ENCODE measurements at regions not wholly inside any gene's neighbourhood (a gene's known extent, or its start where the extent isn't known, plus 50 kb on each side); places are given as distances from the start of the nearest gene placed in this dataset.

DNA sequence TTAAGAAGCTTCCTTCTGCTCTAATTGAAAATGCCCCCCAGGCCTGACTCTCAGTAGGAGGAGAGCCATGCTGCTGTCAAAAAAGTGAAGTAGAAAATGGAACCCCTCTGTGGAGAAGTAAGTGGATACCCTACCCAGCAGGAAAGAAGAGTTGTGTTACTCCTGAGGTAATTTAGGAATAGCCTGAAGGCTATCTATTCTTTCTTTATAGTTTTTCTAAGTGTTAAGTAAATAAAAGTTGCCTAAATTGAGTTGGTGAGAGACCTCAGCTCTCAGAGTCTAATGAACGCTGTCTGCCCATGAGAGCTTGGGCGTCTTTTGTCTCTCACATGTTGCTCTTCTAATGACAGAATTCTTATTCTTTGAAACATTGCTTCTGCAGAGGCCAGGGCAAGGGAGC, 116.2 kb downstream of the NSUN3 start:
- Histone ChIP-seq H3K9ac (ENCODE audit: low read depth, low read length) (no peak overlapping the region), H3K4me3 (ENCODE audit: low read length) (no peak overlapping the region), H3K27me3 (ENCODE audit: control insufficient read depth, insufficient read depth, low read length) (no peaks in the 10 kb centered on the region), H3K36me3 (ENCODE audit: insufficient read depth, low read length) (no peaks in the 10 kb centered on the region), H3K4me2 (ENCODE audit: low read length) (no peak overlapping the region), H3K4me1 (ENCODE audit: control insufficient read depth, insufficient read depth, low read length) (peaks cover 2% of the 10 kb centered on the region), H3K9me3 (replicated peaks; ENCODE audit: low read length) (no peaks in the 10 kb centered on the region)

DNA sequence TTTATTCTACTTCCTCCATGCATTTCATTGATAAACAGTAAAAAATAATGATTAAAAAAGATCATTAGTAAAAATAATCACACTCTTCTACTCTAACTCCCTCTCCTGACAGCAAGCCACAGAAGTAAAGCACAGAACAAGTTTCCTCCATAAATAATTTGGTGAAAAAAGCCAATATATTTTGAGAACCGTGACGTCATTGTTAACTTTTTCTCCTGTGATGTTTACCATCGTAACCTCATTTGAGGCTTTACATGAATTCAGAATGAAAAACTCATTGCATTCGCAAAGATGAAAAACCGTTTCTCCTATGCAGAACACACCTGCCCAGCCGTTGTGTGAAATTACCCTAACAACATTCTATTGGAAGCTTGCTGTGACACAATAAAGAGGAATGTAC, 120.7 kb downstream of the NSUN3 start:
- H3K9me3 ChIP-seq (replicated peaks; ENCODE audit: low read length): no peaks in the 10 kb centered on the region
- H3K4me3 ChIP-seq (ENCODE audit: low read length): no peak overlapping the region
- peaks cover 15% of the 10 kb centered on the region for H3K4me1 ChIP-seq (ENCODE audit: control insufficient read depth, insufficient read depth, low read length)
- H3K36me3 ChIP-seq (ENCODE audit: insufficient read depth, low read length): no peaks in the 10 kb centered on the region
- no peak overlapping the region for H3K4me2 ChIP-seq (ENCODE audit: low read length)
- no peaks in the 10 kb centered on the region for H3K27me3 ChIP-seq (ENCODE audit: control insufficient read depth, insufficient read depth, low read length)
- no peak overlapping the region for H3K9ac ChIP-seq (ENCODE audit: low read depth, low read length)

DNA sequence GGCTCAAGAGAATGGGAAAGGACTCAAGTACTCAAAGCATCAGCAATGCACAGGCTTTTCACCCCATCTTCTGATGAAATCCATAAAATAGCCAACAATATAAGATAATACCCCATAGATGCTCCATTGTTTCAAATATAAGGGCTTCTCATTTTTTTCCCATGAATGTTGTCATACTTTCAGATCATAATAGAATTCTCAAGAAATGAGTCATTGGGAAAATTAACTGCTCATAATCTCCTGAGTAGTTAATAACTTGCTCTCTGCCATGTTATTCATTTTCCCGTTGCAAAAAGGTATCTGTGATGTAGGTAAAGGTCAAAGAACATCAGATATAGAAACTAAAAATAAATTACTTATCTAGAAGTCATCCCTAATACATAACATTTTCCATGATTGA, 121.9 kb downstream of the NSUN3 start:
- H3K9me3 ChIP-seq (replicated peaks; ENCODE audit: low read length): no peaks in the 10 kb centered on the region
- H3K27me3 ChIP-seq (ENCODE audit: control insufficient read depth, insufficient read depth, low read length): no peaks in the 10 kb centered on the region
- peaks cover 15% of the 10 kb centered on the region for H3K4me1 ChIP-seq (ENCODE audit: control insufficient read depth, insufficient read depth, low read length)
- H3K36me3 ChIP-seq (ENCODE audit: insufficient read depth, low read length): no peaks in the 10 kb centered on the region
- H3K9ac ChIP-seq (ENCODE audit: low read depth, low read length): no peak overlapping the region
- no peak overlapping the region for H3K4me2 ChIP-seq (ENCODE audit: low read length)
- no peak overlapping the region for H3K4me3 ChIP-seq (ENCODE audit: low read length)

DNA sequence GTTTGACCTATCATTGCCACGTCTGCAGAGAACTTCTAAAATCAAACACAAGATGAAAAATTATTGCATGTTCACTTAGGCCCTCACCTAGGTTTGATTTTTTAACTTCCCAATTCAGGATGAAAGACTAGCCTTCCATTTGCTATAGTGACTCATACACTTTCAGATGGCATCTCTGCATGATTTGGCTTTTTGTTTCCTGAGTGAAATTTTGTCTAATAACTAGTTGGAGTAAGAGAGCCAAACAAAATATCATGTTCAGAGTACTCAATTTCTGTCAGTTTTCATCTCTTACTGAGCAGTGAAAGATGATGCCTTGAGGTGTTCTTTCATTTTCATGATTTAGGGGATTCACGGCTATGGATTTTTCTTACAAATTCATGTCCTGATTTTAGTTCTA, 122.9 kb downstream of the NSUN3 start:
- Histone ChIP-seq H3K4me3 (ENCODE audit: low read length) (no peak overlapping the region), H3K4me2 (ENCODE audit: low read length) (no peak overlapping the region), H3K27me3 (ENCODE audit: control insufficient read depth, insufficient read depth, low read length) (no peaks in the 10 kb centered on the region), H3K9me3 (replicated peaks; ENCODE audit: low read length) (no peaks in the 10 kb centered on the region), H3K36me3 (ENCODE audit: insufficient read depth, low read length) (no peaks in the 10 kb centered on the region), H3K4me1 (ENCODE audit: control insufficient read depth, insufficient read depth, low read length) (peaks cover 15% of the 10 kb centered on the region), H3K9ac (ENCODE audit: low read depth, low read length) (no peak overlapping the region)

DNA sequence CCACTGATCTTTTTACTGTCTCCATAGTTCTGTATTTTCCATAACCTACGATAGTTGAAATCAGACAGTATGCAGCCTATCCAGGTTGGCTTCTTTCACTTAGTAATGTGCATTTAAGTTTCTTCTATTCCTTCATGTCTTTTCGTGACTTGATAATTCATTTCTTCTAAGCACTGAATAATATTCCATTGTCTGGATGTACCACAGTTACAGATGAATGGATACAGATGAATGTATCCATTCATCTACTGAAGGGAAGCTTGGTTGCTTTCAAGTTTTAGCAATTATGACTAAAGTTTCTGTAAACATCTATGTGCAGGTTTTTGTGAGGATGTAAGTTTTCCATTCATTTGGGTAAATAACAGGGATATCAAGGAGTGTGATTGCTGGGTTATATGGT, 124.8 kb downstream of the NSUN3 start:
- Histone ChIP-seq H3K4me3 (ENCODE audit: low read length) (no peak overlapping the region), H3K4me1 (ENCODE audit: control insufficient read depth, insufficient read depth, low read length) (peaks cover 15% of the 10 kb centered on the region), H3K4me2 (ENCODE audit: low read length) (no peak overlapping the region), H3K9ac (ENCODE audit: low read depth, low read length) (no peak overlapping the region), H3K9me3 (replicated peaks; ENCODE audit: low read length) (no peaks in the 10 kb centered on the region), H3K27me3 (ENCODE audit: control insufficient read depth, insufficient read depth, low read length) (no peaks in the 10 kb centered on the region), H3K36me3 (ENCODE audit: insufficient read depth, low read length) (no peaks in the 10 kb centered on the region)

DNA sequence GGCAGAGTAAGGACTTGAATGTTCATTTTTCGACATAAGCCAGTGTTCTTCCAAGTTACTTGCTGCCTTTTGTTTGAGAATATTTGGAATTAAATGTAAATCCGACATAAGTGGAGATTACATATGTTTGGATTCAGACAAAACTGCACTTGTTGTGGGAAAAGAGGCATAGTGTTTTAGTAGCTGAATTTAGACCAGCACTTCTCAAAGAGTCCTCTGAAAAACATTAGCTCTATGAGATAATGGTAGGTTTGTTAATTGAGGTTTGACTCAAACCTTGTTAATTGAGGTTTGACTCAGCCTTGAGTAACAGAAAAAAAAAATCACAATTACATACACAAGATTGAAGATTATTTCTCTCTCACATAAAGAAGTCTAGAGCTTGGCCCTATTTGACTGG, 132.5 kb downstream of the NSUN3 start:
- Histone ChIP-seq H3K36me3 (ENCODE audit: insufficient read depth, low read length) (no peaks in the 10 kb centered on the region), H3K9ac (ENCODE audit: low read depth, low read length) (no peak overlapping the region), H3K9me3 (replicated peaks; ENCODE audit: low read length) (no peaks in the 10 kb centered on the region), H3K4me2 (ENCODE audit: low read length) (no peak overlapping the region), H3K4me1 (ENCODE audit: control insufficient read depth, insufficient read depth, low read length) (no peaks in the 10 kb centered on the region), H3K27me3 (ENCODE audit: control insufficient read depth, insufficient read depth, low read length) (no peaks in the 10 kb centered on the region), H3K4me3 (ENCODE audit: low read length) (no peak overlapping the region)

DNA sequence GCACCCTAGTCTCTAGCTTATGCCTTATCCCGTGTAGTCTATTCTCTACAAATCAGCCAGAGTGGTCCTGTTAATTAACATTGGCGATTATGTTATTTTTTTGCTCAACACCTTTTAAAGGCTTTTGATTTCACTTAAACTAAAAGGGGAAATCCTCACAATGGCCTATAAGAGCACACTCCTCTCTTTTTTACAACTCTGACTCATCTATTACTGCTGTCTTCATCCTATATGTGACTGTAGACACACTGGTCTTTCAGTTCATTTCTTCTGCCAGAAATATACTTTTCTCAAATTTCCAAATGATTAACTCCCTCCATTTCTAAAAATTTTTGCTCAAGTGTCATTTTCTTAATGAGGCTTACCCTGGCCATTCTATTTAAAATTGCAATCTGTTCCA, 143.4 kb downstream of the NSUN3 start:
- Histone ChIP-seq H3K4me2 (ENCODE audit: low read length) (no peak overlapping the region), H3K9ac (ENCODE audit: low read depth, low read length) (no peak overlapping the region), H3K4me3 (ENCODE audit: low read length) (no peak overlapping the region), H3K36me3 (ENCODE audit: insufficient read depth, low read length) (no peaks in the 10 kb centered on the region), H3K9me3 (replicated peaks; ENCODE audit: low read length) (no peaks in the 10 kb centered on the region), H3K4me1 (ENCODE audit: control insufficient read depth, insufficient read depth, low read length) (no peaks in the 10 kb centered on the region), H3K27me3 (ENCODE audit: control insufficient read depth, insufficient read depth, low read length) (no peaks in the 10 kb centered on the region)

DNA sequence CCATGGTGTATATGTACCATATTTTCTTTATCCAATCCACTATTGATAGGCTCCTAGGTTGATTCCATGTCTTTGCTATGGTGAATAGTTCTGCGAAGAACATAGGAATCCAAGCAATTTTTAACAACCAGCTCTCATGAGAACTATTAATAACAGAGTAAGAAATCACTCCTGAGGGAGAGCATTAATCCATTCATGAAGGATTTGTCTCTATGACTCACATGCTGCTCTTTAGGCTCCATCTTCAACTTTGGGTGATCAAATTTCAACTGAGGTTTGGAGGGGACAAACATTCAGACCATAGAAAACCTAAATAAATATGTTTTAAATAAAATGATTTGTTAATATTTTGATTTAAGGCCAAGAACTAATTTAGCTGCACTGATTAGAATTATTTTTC, 147.4 kb downstream of the NSUN3 start:
- Histone ChIP-seq H3K9me3 (replicated peaks; ENCODE audit: low read length) (no peaks in the 10 kb centered on the region), H3K27me3 (ENCODE audit: control insufficient read depth, insufficient read depth, low read length) (no peaks in the 10 kb centered on the region), H3K36me3 (ENCODE audit: insufficient read depth, low read length) (no peaks in the 10 kb centered on the region), H3K4me3 (ENCODE audit: low read length) (no peak overlapping the region), H3K4me1 (ENCODE audit: control insufficient read depth, insufficient read depth, low read length) (no peaks in the 10 kb centered on the region), H3K4me2 (ENCODE audit: low read length) (no peak overlapping the region), H3K9ac (ENCODE audit: low read depth, low read length) (no peak overlapping the region)

DNA sequence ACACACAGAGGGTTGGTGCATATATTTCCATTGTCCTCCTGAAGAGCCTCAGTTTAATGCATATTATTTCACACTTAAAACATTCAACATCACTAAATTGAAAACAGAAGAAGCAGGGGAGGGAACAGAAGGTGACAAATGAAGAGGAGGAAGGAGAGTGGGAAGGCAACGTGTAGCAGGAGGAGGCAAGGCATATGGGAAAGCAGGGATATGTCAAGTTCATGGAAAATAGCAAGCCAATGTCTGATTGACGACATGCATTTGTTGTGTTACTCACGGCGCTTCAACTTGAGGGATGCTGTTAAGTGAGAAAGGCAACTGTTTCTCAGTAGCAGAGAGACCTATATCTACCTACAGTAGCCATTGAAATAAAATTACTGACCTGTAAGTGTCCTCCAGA, 154.5 kb downstream of the NSUN3 start:
- Histone ChIP-seq H3K9me3 (replicated peaks; ENCODE audit: low read length) (no peaks in the 10 kb centered on the region), H3K36me3 (ENCODE audit: insufficient read depth, low read length) (no peaks in the 10 kb centered on the region), H3K4me1 (ENCODE audit: control insufficient read depth, insufficient read depth, low read length) (no peaks in the 10 kb centered on the region), H3K4me2 (ENCODE audit: low read length) (no peak overlapping the region), H3K27me3 (ENCODE audit: control insufficient read depth, insufficient read depth, low read length) (no peaks in the 10 kb centered on the region), H3K4me3 (ENCODE audit: low read length) (no peak overlapping the region), H3K9ac (ENCODE audit: low read depth, low read length) (no peak overlapping the region)

DNA sequence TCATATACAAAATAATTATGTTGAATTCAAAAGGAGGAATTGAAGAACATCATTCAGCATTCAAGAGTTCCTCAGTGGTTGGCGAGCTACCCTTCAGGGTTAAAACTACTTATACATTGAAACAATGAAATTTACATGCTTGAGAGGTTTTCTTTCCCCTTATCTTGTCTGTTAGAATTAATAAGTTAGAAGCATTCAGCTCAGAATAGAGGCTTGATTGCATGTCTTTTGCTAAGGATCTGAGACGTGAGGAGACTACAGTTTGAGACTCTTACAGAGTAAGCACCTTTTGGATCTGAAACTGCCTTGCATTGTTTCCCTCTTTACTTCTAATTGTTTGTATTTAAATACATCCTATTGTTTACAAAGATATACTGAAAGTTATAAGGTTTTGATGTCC, 157.6 kb downstream of the NSUN3 start:
- H3K9me3 ChIP-seq (replicated peaks; ENCODE audit: low read length): no peaks in the 10 kb centered on the region

DNA sequence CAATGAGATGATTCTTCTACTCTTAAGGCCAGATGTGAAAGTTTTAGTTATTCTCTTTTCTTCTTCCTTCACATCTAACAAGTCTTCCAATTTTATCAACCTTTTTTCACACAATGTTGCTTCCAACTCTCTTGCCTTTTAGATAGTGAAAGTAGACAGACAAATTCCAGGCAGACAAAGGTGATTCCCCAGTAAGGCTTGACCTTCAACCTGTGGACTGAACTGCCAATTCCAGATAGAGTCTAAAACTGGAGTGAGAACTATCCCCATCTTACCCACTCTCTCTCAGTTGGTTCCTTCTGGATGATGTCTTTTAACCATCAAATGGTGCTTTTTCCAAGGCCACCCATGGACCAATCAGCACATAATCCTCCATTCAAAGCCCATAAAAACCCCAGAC, 159.0 kb downstream of the NSUN3 start:
- H3K4me1 ChIP-seq (ENCODE audit: control insufficient read depth, insufficient read depth, low read length): peaks cover 19% of the 10 kb centered on the region
- H3K27me3 ChIP-seq (ENCODE audit: control insufficient read depth, insufficient read depth, low read length): no peaks in the 10 kb centered on the region
- H3K4me3 ChIP-seq (ENCODE audit: low read length): no peak overlapping the region
- no peaks in the 10 kb centered on the region for H3K9me3 ChIP-seq (replicated peaks; ENCODE audit: low read length)
- no peak overlapping the region for H3K9ac ChIP-seq (ENCODE audit: low read depth, low read length)
- H3K4me2 ChIP-seq (ENCODE audit: low read length): no peak overlapping the region
- no peaks in the 10 kb centered on the region for H3K36me3 ChIP-seq (ENCODE audit: insufficient read depth, low read length)

More for the DNA sequence above, 157.6 kb downstream of the NSUN3 start:
- Histone ChIP-seq H3K4me2 (ENCODE audit: low read length) (no peak overlapping the region), H3K9ac (ENCODE audit: low read depth, low read length) (no peak overlapping the region), H3K36me3 (ENCODE audit: insufficient read depth, low read length) (no peaks in the 10 kb centered on the region), H3K4me3 (ENCODE audit: low read length) (no peak overlapping the region), H3K27me3 (ENCODE audit: control insufficient read depth, insufficient read depth, low read length) (no peaks in the 10 kb centered on the region), H3K4me1 (ENCODE audit: control insufficient read depth, insufficient read depth, low read length) (peaks cover 8% of the 10 kb centered on the region)

DNA sequence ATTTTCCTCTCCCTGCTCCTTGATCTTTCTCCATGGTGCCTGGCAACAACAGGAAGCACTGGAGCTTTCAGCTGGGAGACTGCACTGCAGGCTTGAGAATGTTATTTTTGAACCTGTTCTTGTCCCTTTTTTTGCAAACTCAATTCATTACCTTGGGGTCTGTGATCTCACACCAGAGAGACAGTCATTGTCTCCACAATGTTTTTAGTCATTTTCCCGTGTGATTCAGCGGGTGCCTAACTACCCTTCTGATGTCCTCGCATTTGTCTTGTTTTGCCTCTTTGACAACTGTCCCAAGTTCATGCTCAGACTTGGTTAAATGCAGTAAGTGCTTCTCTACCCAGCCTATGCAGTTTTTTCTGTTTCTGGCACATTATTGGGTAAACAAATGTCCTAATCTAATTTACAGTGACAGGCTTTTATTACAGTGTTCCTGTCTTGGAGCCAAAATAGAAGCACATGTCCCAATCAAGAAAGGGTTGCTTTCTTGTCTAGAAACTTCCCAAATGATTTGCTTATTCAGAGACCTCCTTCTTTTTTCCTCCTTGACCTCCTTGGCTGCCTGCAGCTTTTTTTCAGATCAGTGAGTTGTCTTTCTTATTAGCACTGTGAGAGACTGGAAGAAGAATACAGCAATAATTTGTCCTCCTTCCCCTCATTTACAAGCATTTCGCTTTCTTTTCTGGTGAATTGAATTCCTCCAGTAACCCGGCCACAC, 162.4 kb downstream of the NSUN3 start:
- peak overlapping the region; percentile 75 for H3K9ac ChIP-seq (ENCODE audit: low read depth, low read length)
- H3K4me1 ChIP-seq (ENCODE audit: control insufficient read depth, insufficient read depth, low read length): peaks cover 19% of the 10 kb centered on the region
- H3K4me2 ChIP-seq (ENCODE audit: low read length): peak overlapping the region; percentile 68
- H3K4me3 ChIP-seq (ENCODE audit: low read length): peak overlapping the region; percentile 41
- no peaks in the 10 kb centered on the region for H3K9me3 ChIP-seq (replicated peaks; ENCODE audit: low read length)
- H3K36me3 ChIP-seq (ENCODE audit: insufficient read depth, low read length): no peaks in the 10 kb centered on the region
- H3K27me3 ChIP-seq (ENCODE audit: control insufficient read depth, insufficient read depth, low read length): no peaks in the 10 kb centered on the region

Measured in skeletal muscle satellite cell (primary cell).